22Rv1 (cell line): ENCODE measurements at regions not wholly inside any gene's neighbourhood (a gene's known extent, or its start where the extent isn't known, plus 50 kb on each side); places are given as distances from the start of the nearest gene placed in this dataset.

Experiments
- ZFX ChIP-seq: fragments of 450-650 bp; IDR thresholded peaks from 2 replicates; pipeline ENCODE4 v1.6.1; 2017; ENCODE audit warnings: antibody characterized with exemption, borderline replicate concordance
- TF ChIP-seq, protein P1 (sequence below): fragments of 450-650 bp; IDR thresholded peaks from 2 replicates; pipeline ENCODE4 v1.5.1; 2017; ENCODE audit warnings: mild to moderate bottlenecking

DNA sequence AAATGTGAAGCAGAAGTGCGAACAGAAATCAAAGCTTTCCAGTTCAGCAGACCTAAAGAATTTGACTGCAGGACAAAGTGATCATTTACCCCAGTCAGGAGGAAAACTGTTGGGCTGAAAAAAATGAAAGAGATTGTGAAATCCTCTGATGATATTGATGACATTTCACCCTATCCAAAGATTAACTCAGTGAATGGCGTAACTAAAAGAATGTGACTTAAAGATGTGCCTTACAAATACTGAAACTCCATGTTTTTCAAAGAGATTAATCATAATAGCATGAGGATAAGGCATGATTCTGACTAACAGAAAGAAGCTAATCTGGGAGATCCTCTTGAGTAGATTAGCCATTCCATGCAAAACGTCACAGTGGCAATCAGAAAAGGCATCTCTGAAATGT, 225.6 kb downstream of the DUSP6 start:
- TF ChIP-seq, protein P1, sequence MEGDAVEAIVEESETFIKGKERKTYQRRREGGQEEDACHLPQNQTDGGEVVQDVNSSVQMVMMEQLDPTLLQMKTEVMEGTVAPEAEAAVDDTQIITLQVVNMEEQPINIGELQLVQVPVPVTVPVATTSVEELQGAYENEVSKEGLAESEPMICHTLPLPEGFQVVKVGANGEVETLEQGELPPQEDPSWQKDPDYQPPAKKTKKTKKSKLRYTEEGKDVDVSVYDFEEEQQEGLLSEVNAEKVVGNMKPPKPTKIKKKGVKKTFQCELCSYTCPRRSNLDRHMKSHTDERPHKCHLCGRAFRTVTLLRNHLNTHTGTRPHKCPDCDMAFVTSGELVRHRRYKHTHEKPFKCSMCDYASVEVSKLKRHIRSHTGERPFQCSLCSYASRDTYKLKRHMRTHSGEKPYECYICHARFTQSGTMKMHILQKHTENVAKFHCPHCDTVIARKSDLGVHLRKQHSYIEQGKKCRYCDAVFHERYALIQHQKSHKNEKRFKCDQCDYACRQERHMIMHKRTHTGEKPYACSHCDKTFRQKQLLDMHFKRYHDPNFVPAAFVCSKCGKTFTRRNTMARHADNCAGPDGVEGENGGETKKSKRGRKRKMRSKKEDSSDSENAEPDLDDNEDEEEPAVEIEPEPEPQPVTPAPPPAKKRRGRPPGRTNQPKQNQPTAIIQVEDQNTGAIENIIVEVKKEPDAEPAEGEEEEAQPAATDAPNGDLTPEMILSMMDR: no peak
- TF ChIP-seq ZFX: no peak
